Esophagus squamous epithelium (tissue), 4 donors: ENCODE measurements at regions not wholly inside any gene's neighbourhood (a gene's known extent, or its start where the extent isn't known, plus 50 kb on each side); places are given as distances from the start of the nearest gene placed in this dataset.

ENCODE experiments used
- POLR2A ChIP-seq, 4 donors: fragments of 450-650 bp; IDR thresholded peaks; one replicate each; pipeline ENCODE4 v1.6.1; 2017; ENCODE audit warnings: antibody characterized with exemption in 4 of 4, mild to moderate bottlenecking in 4 of 4, moderate library complexity in 3 of 4
- TF ChIP-seq, protein P1 (sequence below), 6 experiments: fragments of 450-650 bp in 4 of 6; fragments of 200-600 bp in 2 of 6; sonication (generic) in 2 of 6; IDR thresholded peaks; one replicate each; pipeline ENCODE4 v1.5.1; 2016 to 2019; ENCODE audit warnings: antibody characterized with exemption in 6 of 6, mild to moderate bottlenecking in 4 of 6, moderate library complexity in 4 of 6

DNA sequence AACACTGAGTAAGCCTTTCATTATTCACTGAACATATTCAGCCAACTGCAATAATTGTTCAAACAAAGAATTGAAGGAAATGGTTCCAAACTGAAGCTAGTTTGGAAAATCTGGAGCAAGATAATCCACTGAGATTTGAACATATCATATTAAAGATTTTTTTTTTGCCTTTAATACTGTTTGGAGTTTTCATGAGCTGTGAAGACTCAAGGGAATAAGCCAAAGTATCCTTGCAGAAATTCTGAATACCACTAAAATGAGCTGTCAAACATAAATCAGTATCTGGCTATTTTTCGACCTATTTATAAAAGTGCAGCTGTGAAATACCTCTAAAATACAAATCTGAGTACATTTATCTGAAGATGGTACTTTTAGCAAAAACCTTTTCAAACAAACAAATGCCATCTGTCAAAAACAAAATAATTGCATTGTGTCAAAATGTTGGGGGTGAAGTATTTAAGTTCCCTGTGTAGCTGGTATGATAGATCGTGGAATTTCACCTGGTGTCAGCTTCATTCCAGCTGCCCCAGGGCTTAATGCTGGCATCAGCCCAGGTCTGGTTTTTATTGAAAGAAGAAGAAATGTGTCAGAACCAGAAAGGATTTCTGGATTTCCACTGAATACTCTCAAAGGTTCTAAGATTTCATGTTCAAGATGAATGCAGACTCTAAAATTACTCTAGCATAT is 149.0 kb upstream of the GRAMD2B start:
- TF ChIP-seq, protein P1, sequence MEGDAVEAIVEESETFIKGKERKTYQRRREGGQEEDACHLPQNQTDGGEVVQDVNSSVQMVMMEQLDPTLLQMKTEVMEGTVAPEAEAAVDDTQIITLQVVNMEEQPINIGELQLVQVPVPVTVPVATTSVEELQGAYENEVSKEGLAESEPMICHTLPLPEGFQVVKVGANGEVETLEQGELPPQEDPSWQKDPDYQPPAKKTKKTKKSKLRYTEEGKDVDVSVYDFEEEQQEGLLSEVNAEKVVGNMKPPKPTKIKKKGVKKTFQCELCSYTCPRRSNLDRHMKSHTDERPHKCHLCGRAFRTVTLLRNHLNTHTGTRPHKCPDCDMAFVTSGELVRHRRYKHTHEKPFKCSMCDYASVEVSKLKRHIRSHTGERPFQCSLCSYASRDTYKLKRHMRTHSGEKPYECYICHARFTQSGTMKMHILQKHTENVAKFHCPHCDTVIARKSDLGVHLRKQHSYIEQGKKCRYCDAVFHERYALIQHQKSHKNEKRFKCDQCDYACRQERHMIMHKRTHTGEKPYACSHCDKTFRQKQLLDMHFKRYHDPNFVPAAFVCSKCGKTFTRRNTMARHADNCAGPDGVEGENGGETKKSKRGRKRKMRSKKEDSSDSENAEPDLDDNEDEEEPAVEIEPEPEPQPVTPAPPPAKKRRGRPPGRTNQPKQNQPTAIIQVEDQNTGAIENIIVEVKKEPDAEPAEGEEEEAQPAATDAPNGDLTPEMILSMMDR (IDR thresholded peaks at IDR 0.05): no peak
- TF ChIP-seq POLR2A (IDR thresholded peaks at IDR 0.05): no peak
